Fibroblast of villous mesenchyme (primary cell): ENCODE measurements at regions not wholly inside any gene's neighbourhood (a gene's known extent, or its start where the extent isn't known, plus 50 kb on each side); places are given as distances from the start of the nearest gene placed in this dataset.

ENCODE experiments used
- DNase-seq: peaks from one replicate; pipeline ENCODE4 v3.0.0-alpha.2; 2010; ENCODE audit warnings: low read depth
- H3K4me3 ChIP-seq: 2 replicates; pipeline ENCODE4 v1.5.1; 2011; ENCODE audit warnings: low read depth, mild to moderate bottlenecking, low read length
- TF ChIP-seq, protein P1 (sequence below): IDR thresholded peaks from 2 replicates; pipeline ENCODE4 v1.5.1; 2012; ENCODE audit warnings: low read depth, mild to moderate bottlenecking, low read length; ENCODE audit not compliant: insufficient read depth

- DNase-seq = no peak
- H3K4me3 ChIP-seq = no peak overlapping the region
- TF ChIP-seq, protein P1, sequence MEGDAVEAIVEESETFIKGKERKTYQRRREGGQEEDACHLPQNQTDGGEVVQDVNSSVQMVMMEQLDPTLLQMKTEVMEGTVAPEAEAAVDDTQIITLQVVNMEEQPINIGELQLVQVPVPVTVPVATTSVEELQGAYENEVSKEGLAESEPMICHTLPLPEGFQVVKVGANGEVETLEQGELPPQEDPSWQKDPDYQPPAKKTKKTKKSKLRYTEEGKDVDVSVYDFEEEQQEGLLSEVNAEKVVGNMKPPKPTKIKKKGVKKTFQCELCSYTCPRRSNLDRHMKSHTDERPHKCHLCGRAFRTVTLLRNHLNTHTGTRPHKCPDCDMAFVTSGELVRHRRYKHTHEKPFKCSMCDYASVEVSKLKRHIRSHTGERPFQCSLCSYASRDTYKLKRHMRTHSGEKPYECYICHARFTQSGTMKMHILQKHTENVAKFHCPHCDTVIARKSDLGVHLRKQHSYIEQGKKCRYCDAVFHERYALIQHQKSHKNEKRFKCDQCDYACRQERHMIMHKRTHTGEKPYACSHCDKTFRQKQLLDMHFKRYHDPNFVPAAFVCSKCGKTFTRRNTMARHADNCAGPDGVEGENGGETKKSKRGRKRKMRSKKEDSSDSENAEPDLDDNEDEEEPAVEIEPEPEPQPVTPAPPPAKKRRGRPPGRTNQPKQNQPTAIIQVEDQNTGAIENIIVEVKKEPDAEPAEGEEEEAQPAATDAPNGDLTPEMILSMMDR = no peak
Measured at GRCh38 chrX:4322916-4323315, 609.5 kb upstream of the PRKX start.

DNA sequence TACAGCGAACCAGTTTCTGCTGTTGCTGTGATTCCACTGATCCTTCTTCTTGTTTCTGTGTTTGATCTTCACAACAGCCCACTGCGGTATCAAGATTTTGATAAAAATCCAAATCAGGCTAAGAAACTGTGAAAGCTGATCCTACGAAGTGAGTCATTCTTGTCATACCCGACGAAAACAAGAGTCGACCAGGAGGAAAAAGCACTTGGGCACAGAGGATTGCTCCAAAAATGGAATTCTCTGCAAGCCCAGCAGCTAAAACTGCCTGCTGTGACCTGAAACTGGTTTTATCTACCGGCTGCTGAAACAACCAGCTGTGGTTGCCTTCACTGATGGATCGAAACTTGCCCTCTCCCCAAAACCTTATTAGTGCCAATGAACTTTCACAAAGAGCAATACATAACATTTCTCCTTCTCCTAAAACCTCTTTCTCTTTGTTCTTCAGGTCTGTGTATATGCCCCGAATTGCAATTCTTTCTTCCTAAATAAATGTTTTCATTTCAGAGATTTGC, 607.0 kb upstream of the PRKX start:
- TF ChIP-seq, protein P1 = no peak
- DNase-seq = no peak
- H3K4me3 ChIP-seq = no peak overlapping the region

- no peak overlapping the region for H3K4me3 ChIP-seq
- TF ChIP-seq, protein P1 = no peak
- DNase-seq = no peak
Measured at GRCh38 chrX:4315891-4316290, 602.4 kb upstream of the PRKX start.

DNA sequence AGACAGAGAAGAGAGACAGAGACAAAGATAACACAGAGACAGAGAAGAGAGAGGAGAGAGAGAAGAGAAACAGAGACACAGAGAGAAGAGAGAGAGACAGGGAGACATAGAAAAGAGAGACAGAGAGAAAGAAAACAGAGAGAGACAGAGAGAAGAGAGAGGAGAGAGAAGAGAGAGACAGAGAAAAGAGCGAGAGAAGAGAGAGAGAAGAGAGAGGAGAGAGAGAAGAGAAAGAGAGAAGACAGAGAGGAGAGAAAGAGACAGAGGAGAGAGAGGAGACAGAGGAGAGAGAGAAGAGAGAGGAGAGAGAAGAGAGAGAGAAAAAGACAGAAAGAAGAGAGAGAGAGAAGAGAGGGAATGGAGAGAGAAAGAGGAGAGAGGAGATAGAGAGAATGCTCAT, 601.1 kb upstream of the PRKX start:
- no peak overlapping the region for H3K4me3 ChIP-seq
- TF ChIP-seq, protein P1 = no peak
- no peak for DNase-seq

DNA sequence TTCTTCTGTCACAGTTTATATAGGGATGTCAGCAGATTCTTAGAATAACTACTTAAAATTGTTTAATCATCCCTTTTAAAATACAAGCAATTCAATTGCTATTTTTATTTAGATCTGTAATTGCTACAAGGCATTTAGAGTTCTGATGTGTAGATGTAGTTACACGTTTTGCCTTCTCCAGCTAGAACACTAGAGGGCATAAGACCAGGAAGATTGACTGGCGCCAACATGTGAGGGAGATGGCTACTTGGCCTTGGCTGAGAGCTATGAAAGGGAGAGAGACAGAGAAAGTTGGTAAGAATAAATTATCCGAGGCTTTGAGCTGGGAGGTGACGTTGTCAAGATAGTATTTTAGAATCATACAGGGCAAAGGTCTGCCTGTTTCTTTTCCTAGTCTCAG, 563.7 kb upstream of the PRKX start:
- no peak for DNase-seq
- TF ChIP-seq, protein P1 = no peak

GRCh38 chrX:4268676-4269075, 555.2 kb upstream of the PRKX start:
- TF ChIP-seq, protein P1 = no peak
- H3K4me3 ChIP-seq = no peak overlapping the region
- DNase-seq = no peak

More for the DNA sequence above, 563.7 kb upstream of the PRKX start:
- H3K4me3 ChIP-seq = no peak overlapping the region

- no peak overlapping the region for H3K4me3 ChIP-seq
- TF ChIP-seq, protein P1 = no peak
Measured at GRCh38 chrX:4265036-4265435, 551.6 kb upstream of the PRKX start.

More at GRCh38 chrX:4265036-4265435, 551.6 kb upstream of the PRKX start:
- DNase-seq = no peak
